GM18517 (cell line): ENCODE measurements at regions not wholly inside any gene's neighbourhood (a gene's known extent, or its start where the extent isn't known, plus 50 kb on each side); places are given as distances from the start of the nearest gene placed in this dataset.

ENCODE experiments used
- ATAC-seq: cut with Tn5 transposase; IDR thresholded peaks from one replicate; pipeline ENCODE4 v1.9.1; 2021; ENCODE audit warnings: mild to moderate bottlenecking, moderate library complexity; ENCODE audit not compliant: unreplicated experiment

DNA sequence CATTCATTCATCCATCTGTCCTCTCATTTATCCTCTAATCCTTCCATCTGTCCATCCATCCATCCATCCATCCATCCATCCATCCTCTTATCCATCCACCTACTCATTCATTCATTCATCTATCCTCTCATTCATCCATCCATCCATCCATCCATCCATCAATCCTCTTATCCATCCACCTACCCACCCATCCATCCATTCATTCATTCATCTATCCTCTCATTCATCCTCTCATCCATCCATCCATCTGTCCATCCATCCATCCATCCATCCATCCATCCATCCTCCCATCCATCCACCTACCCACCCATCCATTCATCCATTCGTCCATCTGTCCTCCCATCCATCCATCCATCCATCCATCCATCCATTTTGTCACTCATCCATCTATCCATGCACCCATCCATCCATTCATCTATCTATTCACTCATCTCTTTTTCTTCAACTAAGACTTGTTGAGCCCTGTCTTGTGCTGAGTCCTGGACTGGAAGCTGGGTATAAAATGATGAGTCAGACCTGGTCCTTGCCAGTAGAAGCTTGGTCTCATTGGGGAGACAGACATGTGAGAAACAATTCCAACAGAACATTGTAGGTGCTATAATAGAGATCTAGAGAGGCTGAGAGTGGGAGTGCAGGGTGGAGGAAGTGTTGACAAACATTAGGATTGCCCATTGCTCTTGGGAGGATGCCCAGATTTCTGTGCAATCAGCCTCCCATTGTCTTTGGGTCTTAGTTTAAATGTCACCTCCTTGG lies 55.0 kb upstream of the IER5L start:
- ATAC-seq = no peak

DNA sequence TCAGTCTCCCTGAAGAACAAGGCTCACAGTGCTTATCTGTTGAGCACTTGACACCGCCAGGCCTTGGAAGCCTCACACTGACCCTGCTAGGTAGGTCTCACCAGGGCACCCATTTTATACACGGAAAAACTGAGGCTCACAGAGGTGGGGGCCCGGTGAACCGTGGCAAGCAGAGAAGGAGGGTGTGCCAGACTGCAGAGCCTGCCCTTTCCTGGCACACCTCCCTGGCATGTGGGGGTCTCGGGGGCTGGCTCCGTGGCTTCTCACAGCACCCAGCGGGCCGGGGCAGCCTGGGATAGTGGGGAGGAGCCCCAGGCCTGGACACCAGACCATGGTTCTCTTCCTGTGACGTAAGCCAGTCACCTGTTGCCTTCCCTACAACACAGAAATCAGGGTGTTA lies 53.7 kb upstream of the IER5L start:
- ATAC-seq = no peak

DNA sequence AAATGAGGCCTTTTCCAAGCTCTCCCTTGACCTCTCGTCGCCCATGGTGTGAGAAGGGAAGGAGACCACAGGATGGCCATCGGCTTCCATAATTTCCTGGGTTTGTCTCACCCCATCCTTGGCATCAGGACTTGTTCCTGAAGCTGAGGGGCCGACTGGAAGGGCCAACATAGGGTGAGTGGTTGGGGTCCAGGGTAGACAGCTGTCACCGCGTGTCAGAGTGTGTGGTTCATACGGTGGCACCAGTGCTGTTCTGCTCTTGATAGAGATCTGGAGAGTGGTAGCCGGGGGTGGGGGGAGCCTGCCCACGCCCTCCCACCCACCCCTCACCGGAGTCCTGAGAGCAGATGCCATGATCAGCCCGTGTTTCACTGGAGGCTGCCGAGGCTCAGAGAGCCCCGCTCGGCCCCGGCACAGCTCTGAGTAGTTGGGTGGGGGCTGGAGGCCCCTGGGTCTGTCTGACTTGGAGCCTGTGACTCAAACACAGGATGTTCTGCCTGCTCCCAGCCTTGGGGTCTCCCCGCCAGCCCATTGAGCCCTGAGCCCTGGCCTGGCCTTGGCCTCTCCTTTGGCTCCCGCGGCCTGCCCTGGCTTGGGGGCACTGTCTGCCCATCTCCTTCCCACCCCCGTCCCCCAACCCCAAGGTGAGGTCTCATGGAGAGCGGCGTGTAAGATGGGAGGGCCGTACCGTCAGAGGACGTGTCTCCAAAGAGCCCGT lies 53.1 kb upstream of the IER5L start:
- no peak for ATAC-seq

DNA sequence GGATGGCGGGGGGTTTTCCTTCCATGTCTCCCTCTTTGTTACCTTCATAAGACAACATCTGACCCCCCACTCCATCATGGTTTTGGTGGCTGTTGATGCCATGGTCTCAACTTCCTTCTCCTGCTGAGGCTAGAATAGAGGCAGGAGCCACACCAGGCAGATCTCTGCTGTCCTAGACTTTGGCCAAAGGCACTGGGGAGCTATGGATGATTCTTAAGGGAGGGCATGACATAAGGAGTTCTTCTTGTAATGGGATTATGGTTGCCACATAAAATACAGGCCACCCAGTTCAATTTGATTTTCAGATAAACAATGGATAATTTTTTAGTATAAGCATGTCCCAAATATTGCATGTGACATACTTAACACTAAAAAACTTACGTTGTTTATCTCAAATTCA lies 52.2 kb upstream of the IER5L start:
- no peak for ATAC-seq
